NCI-H1436 (cell line): ENCODE measurements at regions not wholly inside any gene's neighbourhood (a gene's known extent, or its start where the extent isn't known, plus 50 kb on each side); places are given as distances from the start of the nearest gene placed in this dataset.

Source experiments
- DNase-seq: peaks from one replicate; lab custom pipeline; 2025; lab: John Stamatoyannopoulos, UW

DNA sequence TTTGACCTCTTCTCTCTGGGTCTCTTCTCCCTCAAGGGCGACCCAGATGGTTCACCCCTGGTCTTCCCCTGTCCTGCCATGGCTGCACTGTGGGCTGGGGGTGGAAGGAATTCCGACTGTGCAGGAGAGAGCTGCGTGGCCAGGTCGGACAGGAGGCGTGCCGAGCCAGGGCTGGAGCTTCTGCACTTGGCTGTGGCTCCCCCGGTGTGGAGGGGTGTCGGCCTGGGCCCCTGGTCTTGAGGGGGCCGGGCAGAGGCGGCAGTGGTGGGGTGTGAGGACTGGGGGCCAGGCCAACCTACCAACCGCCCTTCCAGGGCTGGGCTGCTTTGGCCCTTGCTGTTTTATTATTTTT is 74.9 kb upstream of the SHH start:
- DNase-seq: no peak

DNA sequence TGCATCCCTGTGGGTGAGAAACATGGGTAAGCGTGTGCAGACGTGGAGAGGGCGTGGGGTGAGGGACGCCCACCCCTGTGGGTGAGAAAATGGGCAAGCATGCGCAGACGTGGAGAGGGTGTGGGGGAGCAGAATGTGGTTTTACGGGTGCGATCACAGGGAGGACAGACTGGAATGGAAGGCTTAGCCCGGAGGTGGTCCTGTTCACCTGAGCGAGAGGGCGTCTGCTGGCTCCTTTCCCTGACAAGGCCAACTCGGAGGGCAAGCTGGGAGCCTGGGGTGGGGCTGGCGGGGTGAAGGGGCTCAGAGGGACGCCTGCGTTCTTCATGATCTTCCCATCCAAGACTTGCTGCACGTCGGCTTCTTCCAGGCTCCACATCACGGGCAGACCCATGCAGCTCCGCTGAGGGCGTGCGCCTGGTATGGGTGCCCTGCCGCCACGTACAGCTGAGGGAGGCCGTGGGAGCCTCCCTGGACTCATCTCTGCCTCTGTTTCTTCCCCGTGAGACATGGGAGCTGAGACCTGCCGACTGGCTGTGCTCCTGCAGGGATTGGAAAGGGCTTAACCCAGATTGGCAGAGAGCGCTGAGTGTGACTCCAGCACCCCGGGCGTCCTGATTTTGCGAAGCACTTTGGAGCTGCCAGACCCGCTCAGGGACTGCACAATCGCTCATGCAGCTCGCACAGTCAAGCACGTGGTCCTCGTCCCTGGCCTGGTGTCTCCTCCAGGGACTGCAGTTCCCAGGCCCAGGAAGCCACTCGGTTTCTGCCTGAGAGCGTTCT is 74.3 kb upstream of the SHH start:
- no peak for DNase-seq

DNA sequence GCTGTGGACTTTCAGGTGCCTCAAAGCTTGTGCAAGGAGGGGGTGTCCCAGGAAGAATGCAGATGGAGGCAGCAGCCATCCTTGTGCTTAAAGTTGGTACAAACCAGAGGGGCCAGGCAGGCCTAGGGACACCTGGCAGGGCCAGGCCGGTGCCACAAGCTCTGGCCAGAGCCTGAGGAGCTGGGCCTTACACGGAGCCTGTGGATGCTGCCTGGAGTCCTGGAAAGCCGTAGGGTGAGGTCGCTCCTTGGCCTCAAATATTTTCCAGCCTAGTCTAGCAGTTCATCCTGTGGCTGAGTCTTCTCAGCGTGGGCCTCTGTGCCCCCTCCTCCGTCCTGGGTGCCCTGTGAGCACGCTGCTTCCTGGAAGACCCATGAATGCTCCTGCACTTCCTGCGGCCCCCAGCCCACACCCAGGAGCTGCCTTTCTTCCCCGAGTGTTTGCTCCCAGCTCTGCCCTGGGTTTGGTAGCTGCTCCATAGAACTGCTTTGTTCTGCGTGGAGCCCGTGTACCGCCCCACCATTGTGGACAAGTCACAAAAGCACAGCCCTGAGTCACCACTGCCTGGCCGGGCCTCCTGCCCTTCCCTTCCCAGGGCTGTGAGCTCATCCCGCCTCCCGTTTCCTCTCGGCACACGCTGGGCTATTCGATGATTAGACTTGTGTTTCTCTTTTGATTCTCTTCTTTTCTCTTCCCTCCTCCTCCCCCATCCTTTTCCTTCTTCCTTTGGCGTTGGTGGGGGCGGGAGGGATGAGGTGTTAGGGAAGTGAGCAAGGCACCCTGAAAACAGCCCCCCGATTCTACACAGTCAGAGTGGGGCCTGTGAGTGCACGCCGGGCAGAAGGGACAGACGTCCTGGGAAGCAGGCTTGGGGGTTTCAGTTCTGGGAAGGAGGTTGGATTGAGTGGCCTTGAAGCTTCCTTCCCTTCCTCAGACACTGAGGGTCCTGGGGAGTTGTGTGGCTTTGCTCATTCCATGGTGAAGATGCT is 73.2 kb upstream of the SHH start:
- DNase-seq: no peak

DNA sequence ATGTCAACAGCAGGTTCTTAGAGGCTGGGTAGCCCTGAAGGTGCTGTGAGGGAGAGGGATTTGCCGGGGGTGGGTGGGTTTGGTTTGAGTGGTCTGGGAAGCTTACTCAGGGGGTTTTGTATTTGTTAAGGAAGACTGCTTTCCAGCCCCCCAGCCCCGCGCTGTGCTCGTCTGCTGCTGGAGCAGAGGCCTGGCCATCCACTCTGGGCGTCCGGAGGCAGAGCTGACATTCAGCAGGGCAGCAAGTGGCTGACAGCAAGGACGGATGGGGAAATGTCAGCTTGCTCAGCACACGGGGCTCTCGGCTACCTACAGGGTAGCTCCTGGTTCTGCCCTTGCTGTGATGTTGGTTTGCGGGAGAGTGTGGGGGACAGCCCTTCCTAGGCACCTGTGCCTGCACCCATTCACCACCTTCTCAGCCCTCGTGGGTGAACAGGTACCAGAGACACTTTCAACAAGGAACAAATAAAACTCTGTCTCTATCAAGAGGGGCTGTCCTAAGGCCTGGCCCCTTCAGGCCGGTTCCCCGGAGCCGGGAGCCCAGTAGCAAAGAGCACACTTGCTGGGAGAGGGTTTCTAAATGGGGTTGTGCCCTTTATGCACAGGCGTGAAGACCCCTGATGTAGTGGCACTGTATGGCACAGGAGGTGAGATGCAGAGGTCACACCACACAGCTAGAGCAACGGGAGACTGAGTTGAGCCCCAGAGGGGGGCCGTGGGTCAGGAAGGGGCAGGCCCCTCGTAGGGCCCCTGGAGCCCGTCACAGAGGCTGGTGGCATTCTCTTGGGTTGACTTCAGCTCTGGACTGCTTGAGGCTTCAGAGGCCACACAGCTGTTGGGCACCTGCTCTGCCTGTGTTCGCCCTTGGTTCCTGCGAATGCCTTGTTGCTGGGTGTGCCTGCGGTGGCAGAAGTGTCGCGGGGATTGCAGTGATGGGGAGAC is 72.2 kb upstream of the SHH start:
- no peak for DNase-seq

DNA sequence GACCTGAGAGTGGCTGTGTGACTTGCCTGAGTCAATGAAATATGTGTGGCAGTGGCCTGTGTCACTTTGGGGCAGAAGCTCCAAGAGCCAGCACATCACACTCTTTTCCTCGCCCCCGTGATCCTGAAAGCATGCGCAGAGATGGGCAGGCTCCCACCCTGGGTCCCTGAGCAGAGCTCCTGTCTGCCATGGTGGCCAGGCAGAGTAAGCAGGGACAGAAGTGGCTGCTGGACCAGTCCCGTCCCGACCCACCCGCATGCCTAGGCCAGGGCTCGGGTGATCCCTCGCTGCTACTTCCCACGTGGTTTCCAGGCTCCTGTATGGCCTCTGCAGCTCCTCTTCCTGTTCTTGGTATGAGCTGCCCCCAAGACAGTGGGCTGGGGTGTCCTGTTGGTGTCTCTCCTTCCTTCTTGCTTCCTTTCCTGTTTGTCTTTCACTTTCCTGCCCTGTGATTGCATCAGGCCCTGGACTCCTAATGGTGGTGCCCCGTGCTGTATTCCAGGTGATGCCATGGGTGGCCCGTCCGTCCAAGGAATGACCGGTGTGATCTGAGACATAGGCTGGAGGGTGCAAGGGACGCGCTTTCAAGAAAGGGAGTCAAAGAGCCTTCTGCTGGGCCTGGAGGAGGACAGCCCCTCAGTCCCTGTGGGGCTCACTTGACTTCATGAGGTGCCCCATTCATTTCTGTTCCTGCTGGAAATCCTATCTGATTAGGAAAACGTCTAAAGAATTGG is 71.4 kb upstream of the SHH start:
- DNase-seq: no peak

DNA sequence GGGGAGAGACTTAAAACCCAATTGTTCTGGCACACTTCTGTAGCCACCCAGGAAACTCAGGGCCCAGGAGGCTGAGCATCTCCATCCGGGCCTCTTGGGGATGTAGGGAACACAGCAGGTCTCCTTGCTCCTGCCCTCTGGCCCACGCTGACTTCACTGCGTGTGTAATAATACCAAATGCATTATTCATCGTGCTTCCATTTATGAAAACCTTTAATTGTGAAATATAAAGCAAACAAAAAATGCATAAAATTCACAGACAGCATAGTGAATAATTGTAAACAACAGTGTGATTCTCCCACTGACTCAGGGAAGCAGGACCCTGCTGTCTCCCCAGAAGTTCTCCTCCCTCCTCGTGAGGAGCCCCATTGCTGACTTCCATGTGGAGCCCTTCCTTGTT is 70.3 kb upstream of the SHH start:
- DNase-seq: no peak

DNA sequence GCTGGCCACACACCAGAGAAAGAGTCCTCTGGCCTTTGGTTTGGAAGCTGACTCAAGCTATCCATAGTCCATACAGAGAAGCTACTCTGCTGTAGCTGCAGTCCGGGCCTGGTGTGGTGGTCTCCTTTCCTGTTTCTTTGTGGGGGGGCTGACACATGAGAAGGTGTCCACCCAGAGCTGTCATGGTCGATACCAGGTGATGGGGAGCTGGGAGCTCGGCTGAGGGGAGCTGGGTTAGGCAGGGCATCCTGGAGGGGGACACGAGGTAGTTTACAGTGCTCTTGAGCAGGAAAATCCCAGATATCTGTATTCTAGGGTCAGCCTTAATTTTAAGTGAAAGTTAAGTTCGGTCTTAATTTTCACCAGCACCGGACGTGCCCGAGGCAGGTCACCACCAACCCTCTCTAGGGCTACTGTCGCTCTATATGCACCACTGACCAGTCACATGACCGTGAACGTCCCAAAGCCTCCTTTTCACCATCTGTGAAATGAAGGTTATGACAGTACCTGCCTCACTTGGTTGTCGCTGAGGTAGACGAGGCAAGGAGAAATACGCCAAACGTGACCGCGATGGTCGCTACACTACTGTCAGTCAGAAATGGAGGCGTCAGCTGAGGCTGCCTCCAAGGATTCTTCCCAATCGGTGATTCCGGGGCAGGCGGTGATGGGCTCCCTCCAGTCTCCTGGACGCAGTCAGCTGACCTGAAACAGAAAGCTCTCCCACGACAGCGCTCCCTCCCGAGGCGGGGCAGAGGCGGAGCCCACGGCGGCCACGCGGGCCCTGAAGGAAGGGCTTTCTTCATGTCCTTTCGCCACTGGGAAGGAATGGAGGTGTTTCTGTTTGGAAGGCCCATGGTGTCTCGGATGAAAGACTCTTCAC is 69.4 kb upstream of the SHH start:
- DNase-seq: no peak

DNA sequence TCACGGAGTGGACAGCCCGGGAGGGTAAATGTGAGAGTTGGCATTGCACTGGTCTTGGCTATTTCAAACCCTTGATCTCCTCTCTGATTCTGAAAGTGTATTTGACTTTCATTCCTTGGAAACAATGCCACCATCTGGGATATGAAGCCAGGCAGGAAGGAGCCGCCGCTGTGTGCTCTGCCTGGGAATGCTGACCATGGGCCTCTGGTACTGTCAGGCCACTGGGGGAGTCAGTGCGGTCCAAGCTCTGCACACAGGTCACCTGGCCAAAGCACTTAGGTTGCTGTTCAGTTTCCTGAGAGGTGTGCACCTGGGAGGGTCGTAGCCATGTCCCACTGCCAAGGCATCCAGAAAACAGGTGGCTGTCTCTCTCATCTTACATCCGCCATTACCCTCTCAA is 68.5 kb upstream of the SHH start:
- DNase-seq: no peak

DNA sequence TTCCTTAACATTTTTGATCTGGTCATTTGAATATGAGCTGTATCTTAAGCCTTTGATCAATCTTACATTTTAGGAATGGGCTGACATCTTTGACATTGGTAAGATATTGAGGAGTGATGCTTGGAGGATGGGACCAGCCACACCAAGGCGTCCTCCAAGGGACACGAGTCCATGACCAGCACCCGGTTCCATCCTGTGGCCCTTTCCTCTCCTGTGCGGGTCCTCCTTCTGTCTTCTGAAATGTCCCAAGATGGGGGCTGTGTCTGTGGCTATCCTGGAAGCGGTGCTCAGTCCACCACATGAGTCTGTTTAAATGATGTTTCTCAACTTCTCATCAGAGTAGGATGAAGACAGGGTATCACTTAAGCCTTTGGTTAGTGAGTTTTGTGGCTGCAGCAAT is 67.3 kb upstream of the SHH start:
- no peak for DNase-seq

DNA sequence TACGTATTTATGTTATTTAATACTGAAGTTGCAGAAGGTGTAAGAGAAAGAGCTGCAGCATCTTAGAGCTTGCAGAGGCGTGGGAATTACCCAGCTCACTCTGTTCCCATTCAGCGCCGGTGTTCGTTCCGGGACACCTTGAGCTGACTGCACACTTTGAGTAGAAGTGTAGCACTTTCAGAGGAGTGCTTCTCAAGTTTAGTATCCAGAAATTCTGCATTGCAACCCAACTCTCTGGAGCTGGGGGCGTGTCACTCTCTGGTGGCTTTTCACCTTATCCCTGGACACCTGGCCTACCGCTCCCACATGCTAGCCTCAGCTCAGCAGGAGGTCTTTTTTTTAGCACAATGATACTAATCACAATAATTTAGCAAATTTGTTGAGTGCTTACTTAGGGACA is 66.4 kb upstream of the SHH start:
- no peak for DNase-seq

DNA sequence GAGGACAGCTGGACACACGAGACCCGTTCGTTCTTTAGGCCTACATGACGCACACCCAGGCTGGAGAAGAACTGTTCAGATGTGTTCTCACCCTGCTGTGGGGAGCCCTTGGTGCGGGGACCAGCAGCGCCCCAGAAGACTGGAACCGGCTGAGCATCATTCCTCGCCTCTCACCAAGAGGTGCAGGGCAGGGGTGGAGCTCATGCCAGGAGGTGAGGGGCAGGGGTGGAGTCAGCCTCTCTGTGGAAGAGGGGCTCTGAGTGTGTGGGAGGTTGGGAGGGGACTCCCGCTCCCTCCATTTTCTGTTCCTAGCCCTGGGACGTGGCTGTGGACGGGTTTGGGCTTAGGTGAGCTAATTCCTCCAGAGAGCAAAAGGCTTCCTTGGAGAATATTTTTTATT is 66.0 kb upstream of the SHH start:
- DNase-seq: no peak

DNA sequence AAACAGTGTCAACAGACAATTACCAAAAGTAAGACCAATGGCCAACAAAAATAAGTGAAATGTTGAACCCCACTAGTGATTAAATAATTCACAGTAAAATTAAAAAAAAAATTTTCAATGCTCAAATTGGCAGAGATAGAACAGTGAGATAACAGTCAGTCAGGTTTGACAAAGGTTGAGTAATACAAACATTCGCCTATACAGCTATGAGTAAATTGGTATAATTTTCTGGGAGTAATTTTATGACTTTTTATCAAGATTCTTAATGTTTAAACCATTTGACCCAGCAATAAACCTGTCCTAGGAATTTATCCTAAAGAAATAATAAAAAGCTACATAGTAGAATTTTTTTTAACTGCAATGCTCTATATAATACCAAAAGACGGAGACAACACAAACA is 64.9 kb upstream of the SHH start:
- DNase-seq: no peak

DNA sequence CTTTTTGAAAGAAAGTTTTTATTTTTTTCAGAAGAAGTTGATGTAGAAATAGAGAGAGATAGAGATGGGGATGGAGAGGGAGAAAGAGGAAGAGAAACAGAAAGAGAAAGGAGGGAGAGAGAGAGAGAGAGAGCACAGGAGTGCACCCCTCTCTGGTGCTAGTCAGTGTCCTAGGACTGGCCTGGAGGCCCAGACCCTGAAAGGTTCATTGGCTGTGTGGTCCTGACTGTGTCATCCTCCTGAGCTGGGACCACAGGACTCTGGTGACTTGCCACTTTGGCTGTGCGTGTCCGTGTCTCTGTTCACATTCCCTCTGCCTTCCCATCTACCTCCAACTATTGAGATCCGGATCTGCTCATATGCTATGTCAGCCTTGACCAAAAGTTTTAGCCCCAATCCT is 62.1 kb upstream of the SHH start:
- DNase-seq: no peak

DNA sequence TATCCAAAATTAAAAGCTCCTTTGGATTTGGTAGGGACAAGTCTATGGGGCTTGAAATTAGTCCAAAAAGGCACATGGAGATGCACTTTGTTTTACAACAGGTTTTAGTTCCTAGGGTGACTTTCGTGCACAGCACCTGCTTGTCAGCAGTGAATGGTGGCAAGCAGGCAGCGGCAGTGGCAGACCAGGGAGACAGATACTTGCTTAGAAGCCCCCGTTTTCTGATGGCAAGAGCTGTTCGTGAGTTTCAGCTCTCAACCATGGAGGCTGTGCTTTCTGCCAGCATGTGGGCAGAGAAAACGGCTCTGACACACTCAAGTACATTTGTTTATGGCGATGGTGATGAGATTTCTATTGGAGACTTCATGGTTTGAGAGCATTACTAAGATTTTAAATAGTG is 61.7 kb upstream of the SHH start:
- no peak for DNase-seq

DNA sequence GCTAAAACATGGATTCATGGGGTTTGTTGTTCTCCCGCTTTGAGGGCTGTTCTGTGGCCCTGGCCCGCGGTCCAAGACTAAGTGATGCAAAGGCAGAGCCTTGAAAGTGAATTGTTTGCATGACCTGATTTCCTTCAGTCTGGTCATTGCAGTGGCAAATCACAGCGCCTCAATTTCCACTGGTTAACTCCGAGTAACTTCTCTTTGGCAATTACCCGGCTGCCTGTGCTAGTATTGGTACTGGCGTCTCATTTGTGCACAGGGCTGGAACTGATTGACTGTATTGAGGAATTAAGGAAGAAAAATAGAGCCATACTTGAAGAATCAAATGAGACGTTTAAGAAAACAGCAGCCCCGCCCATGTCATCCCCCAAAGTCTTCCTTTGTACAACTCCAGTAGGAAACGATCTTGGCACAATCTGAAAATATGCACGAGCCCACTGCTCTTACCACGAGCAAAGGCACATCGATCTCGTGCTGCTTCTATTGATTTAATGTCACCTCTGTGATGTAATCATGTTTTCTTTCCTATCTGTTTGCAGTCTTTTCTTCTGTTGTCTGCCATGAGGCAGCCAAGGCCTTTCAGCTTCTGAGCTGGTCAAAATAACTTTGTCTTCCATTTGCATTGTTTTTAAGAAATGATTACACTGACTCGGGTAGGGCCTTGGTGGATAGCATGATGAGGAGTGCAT is 60.6 kb upstream of the SHH start:
- DNase-seq: no peak

DNA sequence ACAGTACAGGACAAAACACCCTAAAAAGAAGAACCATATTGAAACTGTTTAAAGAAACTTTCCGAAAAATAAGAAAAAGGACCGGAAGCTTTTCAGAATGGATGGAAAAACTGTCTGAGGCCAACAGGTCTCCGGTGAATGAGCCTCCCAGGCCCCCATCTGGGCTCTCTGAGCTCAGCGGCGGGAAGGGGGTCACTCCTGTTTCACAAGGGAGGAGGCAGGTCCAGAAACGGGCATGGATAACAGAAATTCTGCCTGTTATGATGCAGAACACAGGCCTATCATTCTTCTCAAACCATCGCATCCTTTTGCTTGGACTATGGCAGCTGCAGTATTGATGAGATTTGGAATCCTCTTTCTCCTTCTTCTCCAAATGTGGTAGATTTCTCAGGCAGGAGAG is 58.9 kb upstream of the SHH start:
- no peak for DNase-seq

DNA sequence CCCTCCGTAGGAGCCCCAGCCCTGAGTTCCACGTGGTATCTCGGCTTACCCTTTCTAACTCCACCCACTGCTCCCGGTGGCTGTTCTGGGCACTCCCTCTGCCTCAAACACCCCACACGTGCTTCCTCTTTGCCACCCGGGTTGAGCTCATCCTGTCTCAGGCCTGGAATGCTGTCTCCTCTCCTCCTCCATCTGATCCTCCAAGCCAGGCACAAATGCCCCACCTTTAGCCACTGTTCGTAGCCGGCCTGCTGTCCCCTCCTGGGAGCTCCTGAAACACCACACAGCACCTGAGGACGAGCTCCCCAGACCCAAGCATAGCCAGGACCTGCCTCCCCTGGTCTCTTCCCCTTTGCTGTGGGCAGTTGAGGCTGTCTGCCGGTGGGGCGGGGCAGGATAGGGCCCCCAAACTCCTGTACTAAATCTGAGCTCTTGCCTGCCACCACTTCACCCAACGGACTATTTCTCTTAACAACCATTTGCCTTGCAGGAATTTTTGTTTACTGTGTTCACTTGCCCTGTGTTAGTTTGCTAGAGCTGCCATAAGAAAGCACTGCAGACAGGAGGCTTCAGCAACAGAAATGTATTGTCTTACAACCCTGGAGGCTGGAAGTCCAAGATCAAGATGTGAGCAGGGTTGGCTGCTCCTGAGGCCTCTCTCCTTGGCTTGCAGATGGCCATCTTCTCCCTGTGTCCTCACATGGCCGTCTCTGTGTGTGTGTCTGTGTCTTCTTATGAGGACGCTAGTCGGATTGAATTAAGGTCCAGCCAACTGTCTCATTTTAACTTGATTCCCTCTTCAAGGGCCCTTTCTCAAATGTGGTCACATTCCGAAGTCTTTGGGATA is 58.3 kb upstream of the SHH start:
- DNase-seq: no peak

DNA sequence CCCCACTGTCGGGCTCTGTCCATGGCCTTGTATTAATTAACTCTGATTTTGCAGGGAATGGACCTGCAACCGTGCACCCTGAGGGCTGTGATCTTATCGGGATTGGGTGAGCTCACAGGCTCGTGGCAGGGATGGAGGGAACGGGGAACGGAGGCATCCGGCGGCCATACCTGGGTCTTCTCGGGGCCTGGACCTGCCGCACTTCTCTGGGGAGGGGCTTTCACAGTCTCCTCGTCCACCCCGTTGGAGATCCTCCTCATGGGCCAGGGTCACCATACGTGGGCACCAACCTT is 57.5 kb upstream of the SHH start:
- DNase-seq: no peak
